ENCODE measurements at regions not wholly inside any gene's neighbourhood (a gene's known extent, or its start where the extent isn't known, plus 50 kb on each side); places are given as distances from the start of the nearest gene placed in this dataset.
"Not testable (repeated sequence)": the region's sequence is repeated elsewhere in the genome, so short reads cannot be mapped to it uniquely, and the experiment has no call there.

DNA sequence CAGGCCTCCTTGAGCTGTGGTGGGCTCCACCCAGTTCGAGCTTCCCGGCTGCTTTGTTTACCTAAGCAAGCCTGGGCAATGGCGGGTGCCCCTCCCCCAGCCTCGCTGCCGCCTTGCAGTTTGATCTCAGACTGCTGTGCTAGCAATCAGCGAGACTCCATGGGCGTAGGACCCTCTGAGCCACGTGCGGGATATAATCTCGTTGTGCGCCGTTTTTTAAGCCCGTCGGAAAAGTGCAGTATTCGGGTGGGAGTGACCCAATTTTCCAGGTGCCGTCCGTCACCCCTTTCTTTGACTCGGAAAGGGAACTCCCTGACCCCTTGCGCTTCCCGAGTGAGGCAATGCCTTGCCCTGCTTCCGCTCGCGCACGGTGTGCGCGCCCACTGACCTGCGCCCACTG lies 257.3 kb upstream of the TUT7 start:
- not testable (repeated sequence) for H2AFZ ChIP-seq (ENCODE audit: low read depth, low read length); H3K4me3 ChIP-seq (ENCODE audit: low read length); H3K36me3 ChIP-seq (ENCODE audit: insufficient read depth, low read length); H3K4me1 ChIP-seq (ENCODE audit: insufficient read depth, low read length); H3K9me3 ChIP-seq (ENCODE audit: low read length); H3K27me3 ChIP-seq (ENCODE audit: insufficient read depth, low read length)

DNA sequence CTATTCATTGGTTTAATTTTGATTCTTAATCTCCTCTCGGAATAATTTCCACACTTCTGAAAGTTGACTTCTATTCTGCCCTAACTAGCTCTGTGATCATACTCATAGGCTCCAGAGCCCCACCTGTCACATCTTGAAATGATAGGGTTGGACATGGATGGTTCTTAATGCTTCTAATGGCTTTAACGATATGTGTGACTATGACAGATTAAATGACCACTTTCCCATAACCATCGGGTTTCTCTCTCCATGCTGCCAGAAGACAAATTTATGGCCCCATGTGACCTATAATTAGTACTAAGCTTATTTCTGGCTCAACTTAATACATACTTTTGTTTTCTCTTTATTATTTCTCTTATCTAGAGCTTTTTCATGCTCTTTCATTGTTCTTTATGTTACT lies 251.1 kb upstream of the TUT7 start:
- no peak overlapping the region for H2AFZ ChIP-seq (ENCODE audit: low read depth, low read length)
- no peaks in the 10 kb centered on the region for H3K27me3 ChIP-seq (ENCODE audit: insufficient read depth, low read length)
- H3K9me3 ChIP-seq (ENCODE audit: low read length): no peaks in the 10 kb centered on the region
- H3K36me3 ChIP-seq (ENCODE audit: insufficient read depth, low read length): no peaks in the 10 kb centered on the region
- H3K4me1 ChIP-seq (ENCODE audit: insufficient read depth, low read length): no peaks in the 10 kb centered on the region
- no peak overlapping the region for H3K4me3 ChIP-seq (ENCODE audit: low read length)

DNA sequence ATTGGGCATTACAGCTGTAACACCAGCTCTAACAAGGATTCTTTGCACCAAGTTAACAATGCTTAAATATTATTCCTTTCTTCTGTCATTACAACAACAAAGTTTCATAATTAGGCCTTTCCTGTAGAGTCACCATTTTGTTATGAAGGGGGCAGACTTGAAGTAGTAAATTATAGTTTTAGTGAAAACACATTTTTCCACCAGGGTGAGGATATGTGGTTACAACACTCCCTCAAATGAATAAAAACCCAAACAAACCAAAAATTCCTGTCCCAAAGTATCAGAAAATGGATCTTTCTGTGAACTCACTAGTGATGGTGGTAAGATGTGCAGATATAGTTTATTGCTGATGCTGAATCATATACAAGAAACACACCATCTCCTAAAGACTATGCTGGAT lies 250.5 kb upstream of the TUT7 start:
- H3K36me3 ChIP-seq (ENCODE audit: insufficient read depth, low read length): no peaks in the 10 kb centered on the region
- H3K27me3 ChIP-seq (ENCODE audit: insufficient read depth, low read length): no peaks in the 10 kb centered on the region
- no peaks in the 10 kb centered on the region for H3K9me3 ChIP-seq (ENCODE audit: low read length)
- H2AFZ ChIP-seq (ENCODE audit: low read depth, low read length): no peak overlapping the region
- no peak overlapping the region for H3K4me3 ChIP-seq (ENCODE audit: low read length)
- H3K4me1 ChIP-seq (ENCODE audit: insufficient read depth, low read length): no peaks in the 10 kb centered on the region

DNA sequence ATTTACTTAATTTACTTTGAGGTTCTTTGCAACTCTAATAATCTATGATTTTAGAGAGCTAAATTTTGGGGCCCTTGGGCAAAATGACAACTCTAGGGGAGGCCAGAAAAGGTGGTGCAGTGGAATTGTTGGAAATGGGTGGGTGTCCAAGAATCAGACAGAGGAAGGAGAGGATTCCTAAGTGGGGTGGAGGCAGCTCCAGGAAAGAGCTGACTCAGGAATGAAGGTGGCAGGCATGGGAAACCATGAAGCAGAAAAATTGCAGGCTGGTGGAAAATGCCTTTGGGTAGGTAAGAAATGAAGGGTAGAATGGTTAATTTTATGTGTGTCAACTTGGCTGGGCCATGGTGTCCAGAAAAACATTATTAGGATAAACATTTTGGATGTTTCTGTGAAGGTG lies 248.5 kb upstream of the TUT7 start:
- no peaks in the 10 kb centered on the region for H3K9me3 ChIP-seq (ENCODE audit: low read length)
- H3K4me3 ChIP-seq (ENCODE audit: low read length): no peak overlapping the region
- H3K27me3 ChIP-seq (ENCODE audit: insufficient read depth, low read length): no peaks in the 10 kb centered on the region
- H2AFZ ChIP-seq (ENCODE audit: low read depth, low read length): no peak overlapping the region
- peaks cover 2% of the 10 kb centered on the region for H3K4me1 ChIP-seq (ENCODE audit: insufficient read depth, low read length)
- no peaks in the 10 kb centered on the region for H3K36me3 ChIP-seq (ENCODE audit: insufficient read depth, low read length)

DNA sequence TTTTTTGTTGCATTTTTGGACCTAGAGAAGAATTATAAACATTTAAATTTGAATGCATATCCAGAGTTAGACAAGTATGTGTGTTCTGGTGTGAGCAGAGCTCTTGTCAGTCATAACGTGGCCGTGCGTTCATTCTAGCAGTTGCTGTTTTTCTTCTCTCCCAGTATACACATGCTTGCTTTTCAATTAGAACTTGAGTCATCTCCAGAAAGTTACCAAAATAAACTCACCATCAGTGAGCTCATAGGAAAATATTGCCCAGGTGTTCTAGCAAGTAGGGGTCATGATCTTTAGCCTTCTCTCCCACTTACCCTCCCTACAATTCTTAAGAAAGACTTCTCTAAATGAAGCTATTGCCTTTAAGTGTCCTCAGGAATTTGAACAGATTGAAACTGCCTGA lies 247.5 kb upstream of the TUT7 start:
- Histone ChIP-seq H3K27me3 (ENCODE audit: insufficient read depth, low read length) (no peaks in the 10 kb centered on the region), H2AFZ (ENCODE audit: low read depth, low read length) (no peak overlapping the region), H3K4me1 (ENCODE audit: insufficient read depth, low read length) (peaks cover 2% of the 10 kb centered on the region), H3K36me3 (ENCODE audit: insufficient read depth, low read length) (no peaks in the 10 kb centered on the region), H3K4me3 (ENCODE audit: low read length) (no peak overlapping the region), H3K9me3 (ENCODE audit: low read length) (no peaks in the 10 kb centered on the region)

DNA sequence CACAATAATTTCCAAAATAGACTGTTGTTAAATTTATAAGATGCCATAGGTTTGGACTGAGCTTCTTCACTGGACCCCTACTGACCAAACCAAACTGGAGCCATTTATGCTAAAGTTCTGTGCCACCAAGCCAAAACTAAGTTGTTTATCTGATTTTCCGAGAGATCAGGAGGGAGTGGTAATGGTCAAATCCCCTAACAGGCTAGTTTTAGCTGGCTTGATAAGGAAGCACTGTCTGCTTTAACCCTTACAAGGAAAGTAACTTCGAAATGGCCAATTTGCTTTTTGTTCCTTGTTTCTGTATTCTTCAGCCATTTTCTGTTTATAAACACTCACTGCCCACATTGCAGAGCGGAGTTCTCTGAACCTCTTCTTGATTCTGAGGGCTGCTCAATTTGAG lies 246.8 kb upstream of the TUT7 start:
- H3K36me3 ChIP-seq (ENCODE audit: insufficient read depth, low read length): no peaks in the 10 kb centered on the region
- H3K9me3 ChIP-seq (ENCODE audit: low read length): no peaks in the 10 kb centered on the region
- H3K4me3 ChIP-seq (ENCODE audit: low read length): no peak overlapping the region
- H3K4me1 ChIP-seq (ENCODE audit: insufficient read depth, low read length): peaks cover 2% of the 10 kb centered on the region
- H2AFZ ChIP-seq (ENCODE audit: low read depth, low read length): no peak overlapping the region
- no peaks in the 10 kb centered on the region for H3K27me3 ChIP-seq (ENCODE audit: insufficient read depth, low read length)

DNA sequence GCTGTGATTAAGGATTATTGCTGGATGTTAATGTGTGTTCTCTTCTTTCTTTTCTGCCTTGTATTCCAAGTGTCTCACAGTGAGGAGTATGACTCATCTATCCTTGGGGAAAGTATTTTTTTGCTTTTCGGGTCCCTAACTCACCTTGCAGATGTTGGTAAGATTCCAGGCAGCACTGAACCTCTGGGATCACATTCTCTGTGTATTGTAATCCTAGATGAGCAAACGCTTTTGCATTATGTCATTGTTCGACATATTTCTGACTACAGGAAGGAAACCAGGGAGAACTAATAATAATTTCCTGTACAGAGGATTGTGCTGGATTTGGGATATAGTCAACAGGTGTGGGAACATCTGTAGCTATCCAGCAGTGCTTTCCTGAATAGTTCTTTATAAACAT lies 246.1 kb upstream of the TUT7 start:
- H3K36me3 ChIP-seq (ENCODE audit: insufficient read depth, low read length): no peaks in the 10 kb centered on the region
- no peak overlapping the region for H2AFZ ChIP-seq (ENCODE audit: low read depth, low read length)
- peaks cover 2% of the 10 kb centered on the region for H3K4me1 ChIP-seq (ENCODE audit: insufficient read depth, low read length)
- H3K9me3 ChIP-seq (ENCODE audit: low read length): no peaks in the 10 kb centered on the region
- H3K27me3 ChIP-seq (ENCODE audit: insufficient read depth, low read length): no peaks in the 10 kb centered on the region
- no peak overlapping the region for H3K4me3 ChIP-seq (ENCODE audit: low read length)

DNA sequence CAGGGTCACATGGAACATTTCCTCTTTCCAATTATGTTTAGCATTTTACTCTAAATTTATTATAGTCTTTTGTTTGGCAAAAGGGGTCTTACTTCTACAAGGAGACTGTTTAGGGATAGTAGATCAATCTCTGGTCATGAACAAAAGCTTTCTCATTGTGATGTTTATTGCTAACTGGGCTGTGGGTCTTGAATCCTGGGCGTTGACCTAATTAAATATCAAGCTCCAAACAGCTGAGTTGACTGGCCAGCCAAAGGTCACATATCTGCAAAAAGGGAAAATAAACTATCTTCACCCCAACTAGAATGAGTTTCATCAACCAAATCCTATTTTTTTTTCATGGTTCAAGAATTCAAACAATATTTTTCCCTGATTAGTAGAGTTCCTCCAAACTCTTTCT lies 245.4 kb upstream of the TUT7 start:
- Histone ChIP-seq H3K27me3 (ENCODE audit: insufficient read depth, low read length) (no peaks in the 10 kb centered on the region), H3K4me3 (ENCODE audit: low read length) (no peak overlapping the region), H3K4me1 (ENCODE audit: insufficient read depth, low read length) (peaks cover 2% of the 10 kb centered on the region)

DNA sequence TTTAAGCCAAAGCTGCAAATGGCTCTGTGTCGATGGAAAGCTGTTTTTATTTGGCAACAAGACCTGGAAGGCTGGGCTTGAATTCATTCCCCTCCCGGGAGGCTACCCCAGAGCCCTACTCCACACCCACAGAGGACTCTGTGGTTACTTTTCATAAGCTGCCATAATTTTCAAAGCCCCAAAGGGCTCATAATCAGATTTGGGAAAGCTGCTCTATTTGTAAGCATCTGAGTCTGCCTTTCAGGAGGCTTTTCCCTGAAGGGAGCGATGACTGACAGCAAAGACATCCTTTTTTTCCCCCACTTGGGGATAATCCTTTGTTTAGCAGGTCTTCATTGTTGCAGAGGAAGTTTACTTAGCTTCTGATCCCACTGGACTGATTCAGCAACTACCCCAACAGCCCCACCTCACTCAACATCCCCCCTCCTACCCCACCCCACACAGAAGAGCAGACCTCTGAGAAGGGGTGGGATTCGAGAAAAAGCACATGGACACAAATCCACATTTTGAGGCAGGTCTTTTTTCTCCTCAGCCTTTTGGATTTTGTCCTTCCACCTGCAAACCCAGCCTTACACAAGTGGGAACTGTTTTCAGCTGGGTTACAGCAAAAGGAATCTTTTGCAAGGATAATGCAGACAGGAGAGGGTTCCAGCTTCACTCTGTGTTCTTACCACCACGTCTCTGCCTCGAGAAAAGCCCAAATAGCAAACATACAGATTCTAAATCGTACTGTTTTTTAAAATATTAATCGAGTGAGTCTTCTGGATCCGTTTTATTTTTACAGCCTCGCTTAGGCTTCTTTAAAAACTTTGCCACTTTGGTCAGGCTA lies 244.4 kb upstream of the TUT7 start:
- Histone ChIP-seq H2AFZ (ENCODE audit: low read depth, low read length) (no peak overlapping the region), H3K9me3 (ENCODE audit: low read length) (no peaks in the 10 kb centered on the region), H3K36me3 (ENCODE audit: insufficient read depth, low read length) (no peaks in the 10 kb centered on the region), H3K4me3 (ENCODE audit: low read length) (no peak overlapping the region), H3K27me3 (ENCODE audit: insufficient read depth, low read length) (no peaks in the 10 kb centered on the region), H3K4me1 (ENCODE audit: insufficient read depth, low read length) (peaks cover 2% of the 10 kb centered on the region)

More for the DNA sequence above, 245.4 kb upstream of the TUT7 start:
- H3K36me3 ChIP-seq (ENCODE audit: insufficient read depth, low read length): no peaks in the 10 kb centered on the region
- no peak overlapping the region for H2AFZ ChIP-seq (ENCODE audit: low read depth, low read length)
- no peaks in the 10 kb centered on the region for H3K9me3 ChIP-seq (ENCODE audit: low read length)

DNA sequence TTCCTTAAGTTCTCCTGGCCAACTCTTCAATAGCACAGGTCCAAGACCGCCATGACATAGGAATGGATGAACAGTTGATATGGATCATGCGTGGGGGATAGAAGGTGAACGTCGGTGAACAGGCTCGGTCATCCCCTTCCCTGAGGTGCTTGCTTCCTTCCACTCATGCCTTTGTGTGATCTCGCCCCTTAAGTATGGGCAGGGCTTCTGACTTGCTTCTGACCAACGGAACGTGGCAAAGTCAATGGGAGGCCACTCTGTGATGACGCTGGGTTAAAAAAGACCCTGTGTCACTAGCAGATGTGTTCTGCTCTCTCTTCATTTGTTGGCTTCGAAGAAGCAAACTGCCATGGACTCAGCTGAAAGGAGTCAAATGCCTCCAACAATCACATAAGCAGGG lies 240.5 kb upstream of the TUT7 start:
- H3K4me1 ChIP-seq (ENCODE audit: insufficient read depth, low read length): peaks cover 2% of the 10 kb centered on the region
- no peaks in the 10 kb centered on the region for H3K27me3 ChIP-seq (ENCODE audit: insufficient read depth, low read length)
- H3K36me3 ChIP-seq (ENCODE audit: insufficient read depth, low read length): no peaks in the 10 kb centered on the region
- no peaks in the 10 kb centered on the region for H3K9me3 ChIP-seq (ENCODE audit: low read length)
- no peak overlapping the region for H2AFZ ChIP-seq (ENCODE audit: low read depth, low read length)
- no peak overlapping the region for H3K4me3 ChIP-seq (ENCODE audit: low read length)

DNA sequence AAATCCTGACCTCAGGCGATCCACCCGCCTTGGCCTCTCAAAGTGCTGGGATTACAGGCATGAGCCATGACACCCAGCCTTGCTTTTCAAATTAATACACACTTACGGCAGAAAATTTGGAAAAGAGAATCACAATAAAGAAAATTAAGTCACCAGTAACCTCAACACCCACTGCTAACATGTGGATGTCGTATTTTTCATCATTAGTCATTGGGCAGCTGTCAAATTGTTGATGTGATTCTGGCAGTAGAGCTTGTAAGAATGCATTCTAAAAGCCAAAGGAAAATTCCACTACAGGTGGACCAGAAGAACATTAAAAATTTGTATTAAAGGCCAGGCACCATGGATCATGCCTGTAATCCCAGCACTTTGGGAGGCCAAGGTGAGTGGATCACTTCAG lies 237.3 kb upstream of the TUT7 start:
- no peaks in the 10 kb centered on the region for H3K36me3 ChIP-seq (ENCODE audit: insufficient read depth, low read length)
- H2AFZ ChIP-seq (ENCODE audit: low read depth, low read length): no peak overlapping the region
- H3K4me3 ChIP-seq (ENCODE audit: low read length): no peak overlapping the region
- no peaks in the 10 kb centered on the region for H3K9me3 ChIP-seq (ENCODE audit: low read length)
- no peaks in the 10 kb centered on the region for H3K27me3 ChIP-seq (ENCODE audit: insufficient read depth, low read length)
- no peaks in the 10 kb centered on the region for H3K4me1 ChIP-seq (ENCODE audit: insufficient read depth, low read length)

DNA sequence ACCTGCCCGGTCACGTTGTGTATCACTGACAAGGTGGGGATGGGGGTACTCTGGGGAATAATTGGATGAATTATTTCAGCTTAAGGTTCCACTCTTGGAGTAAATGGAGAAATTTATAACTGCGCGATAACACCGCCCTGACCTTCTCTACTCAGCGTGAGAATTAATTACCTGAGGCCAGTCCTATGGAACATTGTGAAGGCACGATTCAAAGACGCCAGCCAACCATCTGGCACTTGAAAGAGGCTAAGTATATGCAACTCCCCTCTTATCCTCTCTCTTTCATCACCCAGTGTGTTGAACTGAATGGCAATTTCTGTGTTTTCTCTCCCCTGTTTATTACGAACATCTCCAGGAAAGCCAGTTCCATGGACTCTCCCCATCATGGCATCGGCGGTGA lies 235.5 kb upstream of the TUT7 start:
- no peaks in the 10 kb centered on the region for H3K27me3 ChIP-seq (ENCODE audit: insufficient read depth, low read length)
- no peaks in the 10 kb centered on the region for H3K36me3 ChIP-seq (ENCODE audit: insufficient read depth, low read length)
- no peaks in the 10 kb centered on the region for H3K4me1 ChIP-seq (ENCODE audit: insufficient read depth, low read length)
- no peak overlapping the region for H3K4me3 ChIP-seq (ENCODE audit: low read length)
- H2AFZ ChIP-seq (ENCODE audit: low read depth, low read length): no peak overlapping the region
- no peaks in the 10 kb centered on the region for H3K9me3 ChIP-seq (ENCODE audit: low read length)

DNA sequence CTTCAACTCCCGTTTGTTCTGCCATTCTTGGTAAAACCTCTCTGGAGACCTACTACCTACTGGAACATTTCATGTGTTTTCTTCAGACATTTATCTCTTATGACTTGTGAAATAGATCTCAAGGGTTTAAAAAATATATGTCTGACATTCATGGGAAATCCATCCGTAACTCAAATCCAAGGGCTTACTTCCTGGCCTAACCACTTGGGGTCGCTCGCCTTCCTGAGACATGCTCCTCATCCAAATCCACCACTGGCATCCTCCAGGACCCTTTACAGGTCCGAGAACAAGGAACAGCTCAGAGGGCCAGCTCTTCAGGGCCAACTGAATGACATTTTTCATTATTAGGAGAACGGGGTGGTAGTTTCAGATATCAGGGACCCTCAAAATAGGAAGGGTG lies 235.1 kb upstream of the TUT7 start:
- Histone ChIP-seq H3K36me3 (ENCODE audit: insufficient read depth, low read length) (no peaks in the 10 kb centered on the region), H3K4me3 (ENCODE audit: low read length) (no peak overlapping the region), H2AFZ (ENCODE audit: low read depth, low read length) (no peak overlapping the region), H3K27me3 (ENCODE audit: insufficient read depth, low read length) (no peaks in the 10 kb centered on the region), H3K4me1 (ENCODE audit: insufficient read depth, low read length) (no peaks in the 10 kb centered on the region), H3K9me3 (ENCODE audit: low read length) (no peaks in the 10 kb centered on the region)

DNA sequence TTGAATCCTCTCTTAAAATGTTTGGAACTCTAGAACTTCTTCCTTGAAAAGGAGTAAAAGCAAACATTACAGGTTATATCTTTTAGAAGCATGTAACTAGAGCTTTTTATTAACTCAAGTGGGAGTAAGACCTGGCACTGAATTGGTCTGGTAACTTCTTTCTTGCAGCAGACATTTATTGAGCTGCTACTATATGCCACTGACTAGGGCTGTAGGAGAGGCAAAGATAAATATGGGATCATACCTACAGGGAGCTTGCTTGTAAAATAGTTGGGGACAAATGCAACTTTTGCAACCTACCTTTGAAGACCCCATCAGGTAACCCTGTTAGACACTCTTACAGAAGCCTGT lies 231.9 kb upstream of the TUT7 start:
- Histone ChIP-seq H3K4me1 (ENCODE audit: insufficient read depth, low read length) (no peaks in the 10 kb centered on the region), H2AFZ (ENCODE audit: low read depth, low read length) (no peak overlapping the region), H3K4me3 (ENCODE audit: low read length) (no peak overlapping the region), H3K9me3 (ENCODE audit: low read length) (no peaks in the 10 kb centered on the region), H3K27me3 (ENCODE audit: insufficient read depth, low read length) (no peaks in the 10 kb centered on the region), H3K36me3 (ENCODE audit: insufficient read depth, low read length) (no peaks in the 10 kb centered on the region)
